Bronchial epithelial cell (primary cell): ENCODE measurements at regions not wholly inside any gene's neighbourhood (a gene's known extent, or its start where the extent isn't known, plus 50 kb on each side); places are given as distances from the start of the nearest gene placed in this dataset.

Experiments
- DNase-seq: peaks from one replicate; pipeline ENCODE4 v3.0.0-alpha.2; 2010; ENCODE audit warnings: low read depth
- FAIRE-seq: peaks from 2 replicates; lab custom pipeline; 2011; peaks lifted over from hg19 to GRCh38; lab: Jason Lieb, UNC
- H3K27me3 ChIP-seq: 2 replicates; pipeline ENCODE4 v1.5.1; 2011; ENCODE audit warnings: low read length; ENCODE audit not compliant: control insufficient read depth, insufficient read depth
- H3K36me3 ChIP-seq: 2 replicates; pipeline ENCODE4 v1.5.1; 2011; ENCODE audit warnings: low read length; ENCODE audit not compliant: control insufficient read depth, insufficient read depth
- H3K4me3 ChIP-seq: 2 replicates; pipeline ENCODE4 v1.5.1; 2011; ENCODE audit warnings: mild to moderate bottlenecking, low read depth, low read length, control low read depth
- TF ChIP-seq, protein P1 (sequence below): IDR thresholded peaks from 2 replicates; pipeline ENCODE4 v1.5.1; 2011; ENCODE audit warnings: mild to moderate bottlenecking, moderate library complexity, low read length, control low read depth, inconsistent platforms; ENCODE audit not compliant: insufficient read depth, severe bottlenecking

GRCh38 chr2:125562924-125563323 is 1093.0 kb upstream of the GYPC start:
- TF ChIP-seq, protein P1, sequence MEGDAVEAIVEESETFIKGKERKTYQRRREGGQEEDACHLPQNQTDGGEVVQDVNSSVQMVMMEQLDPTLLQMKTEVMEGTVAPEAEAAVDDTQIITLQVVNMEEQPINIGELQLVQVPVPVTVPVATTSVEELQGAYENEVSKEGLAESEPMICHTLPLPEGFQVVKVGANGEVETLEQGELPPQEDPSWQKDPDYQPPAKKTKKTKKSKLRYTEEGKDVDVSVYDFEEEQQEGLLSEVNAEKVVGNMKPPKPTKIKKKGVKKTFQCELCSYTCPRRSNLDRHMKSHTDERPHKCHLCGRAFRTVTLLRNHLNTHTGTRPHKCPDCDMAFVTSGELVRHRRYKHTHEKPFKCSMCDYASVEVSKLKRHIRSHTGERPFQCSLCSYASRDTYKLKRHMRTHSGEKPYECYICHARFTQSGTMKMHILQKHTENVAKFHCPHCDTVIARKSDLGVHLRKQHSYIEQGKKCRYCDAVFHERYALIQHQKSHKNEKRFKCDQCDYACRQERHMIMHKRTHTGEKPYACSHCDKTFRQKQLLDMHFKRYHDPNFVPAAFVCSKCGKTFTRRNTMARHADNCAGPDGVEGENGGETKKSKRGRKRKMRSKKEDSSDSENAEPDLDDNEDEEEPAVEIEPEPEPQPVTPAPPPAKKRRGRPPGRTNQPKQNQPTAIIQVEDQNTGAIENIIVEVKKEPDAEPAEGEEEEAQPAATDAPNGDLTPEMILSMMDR, result no peak
- DNase-seq, result no peak
- H3K27me3 ChIP-seq, result no peaks in the 10 kb centered on the region
- no peaks in the 10 kb centered on the region for H3K36me3 ChIP-seq
- FAIRE-seq, result no peak
- H3K4me3 ChIP-seq, result no peak overlapping the region

- TF ChIP-seq, protein P1, result no peak
- DNase-seq (no peak), FAIRE-seq (no peak)
- Histone ChIP-seq H3K27me3 (no peaks in the 10 kb centered on the region), H3K4me3 (no peak overlapping the region), H3K36me3 (no peaks in the 10 kb centered on the region)
Measured at GRCh38 chr2:125564471-125564870, 1091.5 kb upstream of the GYPC start.

GRCh38 chr2:125566422-125566821 is 1089.5 kb upstream of the GYPC start:
- Histone ChIP-seq H3K27me3 (no peaks in the 10 kb centered on the region), H3K4me3 (no peak overlapping the region), H3K36me3 (no peaks in the 10 kb centered on the region)
- DNase-seq (no peak), FAIRE-seq (no peak)
- TF ChIP-seq, protein P1, result no peak

- Histone ChIP-seq H3K4me3 (no peak overlapping the region), H3K27me3 (no peaks in the 10 kb centered on the region), H3K36me3 (no peaks in the 10 kb centered on the region)
- TF ChIP-seq, protein P1, result no peak
- FAIRE-seq (no peak), DNase-seq (no peak)
Measured at GRCh38 chr2:125567100-125567499, 1088.9 kb upstream of the GYPC start.

DNA sequence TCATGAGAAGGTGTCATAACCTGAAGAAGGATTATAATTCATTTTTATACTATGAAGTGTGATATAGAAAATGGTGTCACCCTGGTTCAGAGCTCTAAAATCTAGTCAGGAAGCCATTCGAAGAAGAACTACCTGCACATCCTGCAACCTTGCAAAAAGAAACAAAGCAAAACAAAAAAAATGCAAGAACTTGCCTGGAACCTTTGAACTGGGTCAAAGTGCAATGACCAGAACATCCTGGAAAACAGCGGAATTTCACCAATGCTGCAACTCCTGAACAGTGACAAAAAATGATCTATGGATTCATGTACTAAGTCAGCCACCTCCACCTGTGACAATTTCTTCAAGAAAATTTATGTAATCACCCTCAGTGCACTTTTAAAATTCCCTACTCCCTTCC is 1083.3 kb upstream of the GYPC start:
- DNase-seq (no peak), FAIRE-seq (no peak)
- TF ChIP-seq, protein P1, result no peak
- no peak overlapping the region for H3K4me3 ChIP-seq
- H3K36me3 ChIP-seq, result no peaks in the 10 kb centered on the region
- H3K27me3 ChIP-seq, result no peaks in the 10 kb centered on the region

DNA sequence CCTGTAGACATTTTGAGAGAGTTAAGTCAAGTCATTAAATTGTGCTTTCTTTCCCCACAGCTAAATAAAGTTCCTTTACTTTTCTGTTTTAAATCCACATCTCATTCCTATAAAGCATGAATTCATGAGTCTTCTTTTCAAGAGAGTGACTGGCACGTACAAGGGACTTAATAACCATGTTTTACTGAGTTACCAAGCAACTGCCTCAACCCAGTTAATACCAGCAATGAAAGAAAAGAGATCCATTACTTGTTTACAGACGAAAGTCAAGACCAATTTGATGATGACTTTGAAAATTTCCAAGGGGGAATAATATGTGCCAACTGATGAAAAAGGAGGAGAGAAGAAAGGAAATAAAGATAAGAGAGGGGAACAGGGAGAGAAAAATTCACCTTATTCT is 1082.5 kb upstream of the GYPC start:
- H3K36me3 ChIP-seq, result no peaks in the 10 kb centered on the region
- no peak for FAIRE-seq
- TF ChIP-seq, protein P1, result no peak
- no peaks in the 10 kb centered on the region for H3K27me3 ChIP-seq
- no peak for DNase-seq
- H3K4me3 ChIP-seq, result no peak overlapping the region
